ENCODE measurements at regions not wholly inside any gene's neighbourhood (a gene's known extent, or its start where the extent isn't known, plus 50 kb on each side); places are given as distances from the start of the nearest gene placed in this dataset.
A peak's percentile ranks its signal among the peaks of the same experiment; 100 is the strongest.

GRCh38 chr13:107205318-107206104 is 637.6 kb upstream of the ARGLU1 start:
- peak; percentile 97 for TF ChIP-seq CTCF (IDR thresholded peaks at IDR 0.05; ENCODE audit: insufficient read depth, low read length, poor library complexity, severe bottlenecking)
- TF ChIP-seq EZH2phosphoT487 (conservative IDR thresholded peaks at IDR 0.05; ENCODE audit: low read length), result no peak

Data from SU-DHL-6 (cell line).